ENCODE measurements at regions not wholly inside any gene's neighbourhood (a gene's known extent, or its start where the extent isn't known, plus 50 kb on each side); places are given as distances from the start of the nearest gene placed in this dataset.

DNA sequence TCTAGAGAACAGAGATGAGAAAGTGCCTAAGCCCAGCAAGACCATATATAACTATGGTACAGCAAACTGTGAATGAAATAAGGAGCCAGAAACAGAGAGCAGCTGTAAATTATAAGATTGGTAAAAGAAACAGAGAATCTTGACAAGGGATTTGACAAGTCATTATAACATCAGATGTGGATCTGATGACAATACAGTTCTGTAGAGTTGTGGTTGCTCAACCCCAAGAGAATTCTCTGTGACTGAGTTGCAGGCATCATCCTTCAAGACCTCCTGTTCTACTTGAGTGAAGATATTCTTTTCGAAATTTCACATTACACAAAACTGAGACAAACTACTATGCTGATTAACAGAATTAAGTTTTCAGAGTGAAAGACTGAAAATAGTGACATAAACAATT, 343.1 kb upstream of the SLC39A10 start:
- TF ChIP-seq, protein P1, sequence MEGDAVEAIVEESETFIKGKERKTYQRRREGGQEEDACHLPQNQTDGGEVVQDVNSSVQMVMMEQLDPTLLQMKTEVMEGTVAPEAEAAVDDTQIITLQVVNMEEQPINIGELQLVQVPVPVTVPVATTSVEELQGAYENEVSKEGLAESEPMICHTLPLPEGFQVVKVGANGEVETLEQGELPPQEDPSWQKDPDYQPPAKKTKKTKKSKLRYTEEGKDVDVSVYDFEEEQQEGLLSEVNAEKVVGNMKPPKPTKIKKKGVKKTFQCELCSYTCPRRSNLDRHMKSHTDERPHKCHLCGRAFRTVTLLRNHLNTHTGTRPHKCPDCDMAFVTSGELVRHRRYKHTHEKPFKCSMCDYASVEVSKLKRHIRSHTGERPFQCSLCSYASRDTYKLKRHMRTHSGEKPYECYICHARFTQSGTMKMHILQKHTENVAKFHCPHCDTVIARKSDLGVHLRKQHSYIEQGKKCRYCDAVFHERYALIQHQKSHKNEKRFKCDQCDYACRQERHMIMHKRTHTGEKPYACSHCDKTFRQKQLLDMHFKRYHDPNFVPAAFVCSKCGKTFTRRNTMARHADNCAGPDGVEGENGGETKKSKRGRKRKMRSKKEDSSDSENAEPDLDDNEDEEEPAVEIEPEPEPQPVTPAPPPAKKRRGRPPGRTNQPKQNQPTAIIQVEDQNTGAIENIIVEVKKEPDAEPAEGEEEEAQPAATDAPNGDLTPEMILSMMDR (IDR thresholded peaks at IDR 0.05; ENCODE audit: low read length), result no peak
- TF ChIP-seq EZH2 (optimal IDR thresholded peaks at IDR 0.05; ENCODE audit: low read depth, low read length), result no peak
